Esophagus muscularis mucosa (tissue), 4 donors: ENCODE measurements at regions not wholly inside any gene's neighbourhood (a gene's known extent, or its start where the extent isn't known, plus 50 kb on each side); places are given as distances from the start of the nearest gene placed in this dataset.

ENCODE experiments used
- EP300 ChIP-seq: sonication (generic); formaldehyde crosslinking; IDR thresholded peaks from one replicate; pipeline ENCODE4 v1.6.1; 2017; ENCODE audit warnings: antibody characterized with exemption
- POLR2A ChIP-seq: fragments of 450-650 bp; IDR thresholded peaks from one replicate; pipeline ENCODE4 v1.6.1; 2017; ENCODE audit warnings: antibody characterized with exemption, moderate library complexity, mild to moderate bottlenecking, low read depth
- POLR2AphosphoS5 ChIP-seq, 2 donors: sonication (generic); formaldehyde crosslinking; IDR thresholded peaks; one replicate each; pipeline ENCODE4 v1.6.1; 2017; ENCODE audit warnings: antibody characterized with exemption in 2 of 2
- TF ChIP-seq, protein P1 (sequence below), 3 experiments: fragments of 200-600 bp in 2 of 3; fragments of 450-650 bp in 1 of 3; sonication (generic) in 2 of 3; IDR thresholded peaks; one replicate each; pipeline ENCODE4 v1.5.1; 2017 to 2019; ENCODE audit warnings: antibody characterized with exemption in 3 of 3, mild to moderate bottlenecking in 2 of 3, moderate library complexity in 1 of 3

DNA sequence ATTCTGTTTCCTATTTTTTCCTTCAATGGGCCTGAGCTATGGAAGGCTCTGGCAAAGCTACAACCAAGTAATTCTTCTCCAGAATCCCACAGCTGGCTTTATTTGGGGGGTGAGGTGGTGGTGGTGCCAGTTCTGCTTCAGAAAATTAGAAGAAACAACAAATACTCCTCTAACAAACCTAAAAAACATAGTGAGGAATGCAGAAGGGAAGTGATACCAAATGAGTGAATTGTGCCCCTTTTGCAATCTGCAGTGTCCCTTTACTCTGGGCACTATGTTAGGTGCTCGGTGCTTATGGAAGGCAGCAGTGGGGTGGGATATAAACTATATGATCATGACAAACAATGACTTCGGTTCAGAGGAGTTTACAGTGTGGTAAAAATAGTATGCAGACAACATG is 90.4 kb upstream of the ROPN1 start:
- TF ChIP-seq POLR2A (no peak), POLR2AphosphoS5 (IDR thresholded peaks at IDR 0.05) (no peak), EP300 (no peak)
- TF ChIP-seq, protein P1, sequence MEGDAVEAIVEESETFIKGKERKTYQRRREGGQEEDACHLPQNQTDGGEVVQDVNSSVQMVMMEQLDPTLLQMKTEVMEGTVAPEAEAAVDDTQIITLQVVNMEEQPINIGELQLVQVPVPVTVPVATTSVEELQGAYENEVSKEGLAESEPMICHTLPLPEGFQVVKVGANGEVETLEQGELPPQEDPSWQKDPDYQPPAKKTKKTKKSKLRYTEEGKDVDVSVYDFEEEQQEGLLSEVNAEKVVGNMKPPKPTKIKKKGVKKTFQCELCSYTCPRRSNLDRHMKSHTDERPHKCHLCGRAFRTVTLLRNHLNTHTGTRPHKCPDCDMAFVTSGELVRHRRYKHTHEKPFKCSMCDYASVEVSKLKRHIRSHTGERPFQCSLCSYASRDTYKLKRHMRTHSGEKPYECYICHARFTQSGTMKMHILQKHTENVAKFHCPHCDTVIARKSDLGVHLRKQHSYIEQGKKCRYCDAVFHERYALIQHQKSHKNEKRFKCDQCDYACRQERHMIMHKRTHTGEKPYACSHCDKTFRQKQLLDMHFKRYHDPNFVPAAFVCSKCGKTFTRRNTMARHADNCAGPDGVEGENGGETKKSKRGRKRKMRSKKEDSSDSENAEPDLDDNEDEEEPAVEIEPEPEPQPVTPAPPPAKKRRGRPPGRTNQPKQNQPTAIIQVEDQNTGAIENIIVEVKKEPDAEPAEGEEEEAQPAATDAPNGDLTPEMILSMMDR (IDR thresholded peaks at IDR 0.05), result no peak
